Hepatic stellate cell (primary cell): ENCODE measurements at regions not wholly inside any gene's neighbourhood (a gene's known extent, or its start where the extent isn't known, plus 50 kb on each side); places are given as distances from the start of the nearest gene placed in this dataset.
"Not testable (repeated sequence)": the region's sequence is repeated elsewhere in the genome, so short reads cannot be mapped to it uniquely, and the experiment has no call there.

Experiments
- DNase-seq: peaks from one replicate; pipeline ENCODE4 v3.0.0; 2011; ENCODE audit warnings: low spot score

DNA sequence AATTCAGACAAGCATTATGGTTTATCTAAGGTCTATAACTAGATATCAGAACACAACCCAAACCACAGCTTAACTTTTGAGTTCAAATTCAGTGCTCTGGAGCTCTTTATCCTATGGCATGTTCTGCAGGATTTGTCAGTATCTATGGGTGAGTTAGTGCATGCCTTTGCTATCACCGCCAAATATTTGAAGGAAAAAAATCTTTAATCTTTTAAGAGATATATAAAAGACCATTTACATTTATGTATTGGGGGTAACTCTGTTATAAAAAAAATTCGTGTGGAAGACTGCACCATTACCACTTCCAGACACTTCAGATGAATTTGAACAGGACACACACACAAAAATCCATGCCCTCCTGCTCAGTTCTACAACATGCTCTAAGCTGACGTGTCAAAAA, 313.5 kb upstream of the CHORDC1 start:
- no peak for DNase-seq

DNA sequence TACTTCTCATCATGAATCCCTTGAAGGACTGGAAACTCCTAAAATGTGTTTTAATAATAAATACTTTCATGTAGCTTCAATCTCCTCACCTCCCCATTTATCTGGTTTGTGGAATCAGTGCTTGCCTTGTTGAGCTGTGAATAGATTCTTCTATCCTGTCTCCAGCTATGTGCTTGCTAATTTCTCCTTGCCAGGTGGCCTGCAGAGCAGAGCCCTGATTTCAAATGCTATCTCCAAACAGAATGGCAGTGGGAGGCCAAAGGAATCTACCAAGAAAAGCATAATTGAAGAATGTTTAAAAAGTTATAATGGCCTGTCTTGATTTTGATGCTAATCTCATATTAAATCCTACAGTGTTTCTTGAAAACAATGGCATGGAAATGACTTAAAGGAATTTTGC, 309.3 kb upstream of the CHORDC1 start:
- no peak for DNase-seq

DNA sequence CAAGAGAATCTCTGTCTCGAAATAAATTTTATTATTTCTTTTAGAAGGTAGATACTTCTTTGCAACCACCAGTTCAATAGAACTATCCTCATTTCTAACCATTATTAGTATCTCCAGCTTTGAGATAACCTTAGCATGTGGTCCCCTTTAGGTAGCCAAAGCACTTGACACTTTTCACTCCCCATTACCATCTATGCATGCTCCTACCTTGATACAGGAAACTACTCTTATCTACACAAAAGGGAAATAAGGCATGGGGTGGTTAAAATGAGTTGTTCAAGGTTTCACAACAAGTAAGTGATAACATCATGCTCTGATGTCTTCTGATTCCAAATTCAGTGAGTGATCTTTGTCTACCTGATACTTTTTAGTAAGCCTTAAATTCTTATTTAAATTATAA, 308.2 kb upstream of the CHORDC1 start:
- DNase-seq: no peak

DNA sequence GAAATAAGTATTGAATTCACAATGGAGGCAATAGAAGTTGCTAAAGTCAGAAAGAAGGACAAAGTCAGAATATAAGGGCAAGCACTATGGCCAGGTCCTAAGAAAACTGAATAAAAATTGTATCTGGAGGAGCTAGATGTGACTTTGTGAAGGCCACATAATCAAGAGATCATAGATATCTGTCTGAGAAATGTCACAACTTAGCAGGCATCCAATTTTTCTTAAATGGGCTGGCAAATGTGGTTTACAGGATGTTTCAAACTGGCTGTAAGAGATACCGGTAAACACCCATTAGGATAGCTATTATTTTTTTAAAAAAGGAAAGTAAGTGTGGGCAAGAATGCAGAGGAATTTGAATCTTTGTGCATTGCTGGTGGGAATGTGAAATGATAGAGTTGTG, 303.1 kb upstream of the CHORDC1 start:
- no peak for DNase-seq

DNA sequence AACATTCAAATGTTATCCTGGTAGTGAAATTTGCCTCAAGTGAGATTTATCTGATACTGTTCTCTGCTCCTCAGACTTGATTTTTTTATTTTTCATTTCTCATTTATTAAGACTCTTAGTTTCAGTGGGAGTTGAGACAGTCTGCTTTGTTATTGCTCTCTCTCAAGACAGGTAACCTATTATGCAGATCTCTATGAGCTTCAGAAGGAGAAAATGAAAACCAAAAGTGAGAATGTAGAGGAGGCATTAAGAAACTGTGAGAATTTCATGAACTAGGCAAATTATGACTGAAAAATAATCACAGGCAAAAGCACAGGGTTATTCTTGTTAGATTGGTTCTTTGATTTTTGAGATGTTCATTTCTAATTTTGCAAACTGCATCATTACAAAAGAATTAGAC, 290.0 kb upstream of the CHORDC1 start:
- DNase-seq: no peak

DNA sequence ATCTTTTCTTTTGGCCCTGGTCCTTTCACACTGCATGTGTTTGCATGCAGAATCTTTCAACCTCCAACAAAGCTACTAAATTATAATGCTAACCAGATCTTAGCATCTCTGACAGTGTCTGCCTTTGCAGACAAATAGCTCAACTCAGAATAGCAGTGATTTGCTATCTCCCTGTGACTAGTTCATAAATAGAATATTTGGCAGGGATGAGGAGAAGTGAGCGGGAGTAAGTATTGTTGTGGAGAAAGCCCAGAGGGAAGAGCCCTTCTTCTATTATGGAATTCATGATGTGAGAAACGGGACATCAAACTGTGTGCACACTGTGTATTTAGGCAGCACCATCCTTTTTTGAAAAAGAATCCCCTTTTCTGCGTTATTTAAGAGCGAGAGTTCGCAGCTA, 288.0 kb upstream of the CHORDC1 start:
- DNase-seq: no peak

DNA sequence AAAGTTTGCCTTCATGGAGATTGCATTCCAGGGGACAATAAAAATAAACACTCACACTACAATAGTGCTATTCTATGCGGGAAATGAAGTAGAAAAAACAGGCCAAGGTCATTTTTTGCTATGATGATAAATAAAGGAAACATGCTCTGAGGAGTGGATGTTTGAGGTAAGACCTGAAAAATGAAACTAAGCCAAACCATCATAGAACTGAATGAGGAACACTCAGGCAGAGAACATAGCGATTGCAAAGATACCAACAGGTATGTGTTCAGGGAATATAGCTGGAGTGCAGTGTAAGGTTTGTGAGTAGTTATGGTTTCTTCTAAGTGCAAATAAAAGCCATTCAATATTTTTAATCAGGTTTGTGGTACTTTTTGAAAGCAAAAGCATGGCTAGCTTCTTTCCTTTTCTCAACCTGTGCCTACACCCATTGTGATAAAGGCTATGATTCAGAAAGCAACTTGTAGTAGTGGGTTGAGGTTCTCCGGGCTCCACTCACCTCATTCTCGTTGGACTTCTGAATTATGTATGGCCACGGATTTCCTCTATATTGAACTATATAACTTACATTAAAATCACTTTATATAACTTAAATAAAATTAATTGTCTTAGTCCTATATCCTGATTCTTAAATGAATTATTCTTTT, 278.2 kb upstream of the CHORDC1 start:
- no peak for DNase-seq

DNA sequence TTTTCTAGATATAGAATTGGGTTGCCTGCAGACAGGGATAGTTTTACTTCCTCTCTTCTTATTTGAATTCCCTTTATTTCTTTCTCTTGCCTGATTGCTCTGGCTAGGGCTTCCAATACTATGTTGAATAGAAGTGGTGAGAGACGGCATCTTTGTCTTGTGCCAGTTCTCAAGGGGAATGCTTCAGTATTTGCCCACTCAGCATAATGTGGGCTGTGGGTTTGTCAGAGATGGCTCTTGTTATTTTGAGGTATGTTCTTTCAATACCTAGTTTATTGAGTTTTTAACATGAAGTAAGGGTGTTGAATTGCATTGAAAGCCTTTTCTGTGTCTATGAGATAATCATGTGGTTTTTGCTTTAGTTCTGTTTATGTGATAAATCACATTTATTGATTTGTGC, 273.9 kb upstream of the CHORDC1 start:
- DNase-seq: no peak

DNA sequence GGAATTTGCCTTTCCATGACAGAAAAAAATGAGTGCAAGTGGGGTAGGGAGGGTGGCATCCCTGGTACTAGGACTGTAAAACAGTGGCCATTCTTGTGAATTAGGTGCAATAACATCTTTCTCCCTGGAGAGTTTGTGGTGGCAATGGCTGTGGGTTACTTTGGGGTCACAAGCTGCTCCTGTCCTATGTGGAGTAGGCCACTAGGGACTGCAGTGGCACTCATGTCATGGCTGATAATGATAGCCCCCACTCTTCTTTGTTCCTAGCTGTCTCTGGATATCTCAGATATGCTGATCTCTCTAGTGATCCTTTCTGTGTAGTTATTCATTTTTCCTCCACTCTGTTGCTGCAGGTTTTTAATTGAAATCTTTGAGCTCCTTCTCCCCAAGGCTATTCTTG, 270.5 kb upstream of the CHORDC1 start:
- DNase-seq: no peak

DNA sequence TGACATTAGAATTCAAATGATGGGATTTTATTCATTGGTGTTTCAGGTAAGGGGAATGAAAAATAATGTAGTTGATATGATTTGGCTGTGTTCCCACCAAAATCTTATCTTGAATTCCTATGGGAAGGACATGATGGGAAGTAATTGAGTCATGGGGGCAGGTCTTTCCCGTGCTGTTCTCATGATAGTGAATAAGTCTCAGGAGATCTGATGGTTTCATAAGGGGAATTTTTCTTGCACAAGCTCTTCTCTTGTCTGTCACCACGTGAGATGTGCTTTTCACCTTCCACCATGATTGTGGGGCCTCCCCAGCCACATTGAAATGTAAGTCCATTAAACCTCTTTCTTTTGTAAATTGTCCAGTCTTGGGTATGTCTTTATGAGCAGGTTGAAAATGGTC, 268.6 kb upstream of the CHORDC1 start:
- DNase-seq: no peak

DNA sequence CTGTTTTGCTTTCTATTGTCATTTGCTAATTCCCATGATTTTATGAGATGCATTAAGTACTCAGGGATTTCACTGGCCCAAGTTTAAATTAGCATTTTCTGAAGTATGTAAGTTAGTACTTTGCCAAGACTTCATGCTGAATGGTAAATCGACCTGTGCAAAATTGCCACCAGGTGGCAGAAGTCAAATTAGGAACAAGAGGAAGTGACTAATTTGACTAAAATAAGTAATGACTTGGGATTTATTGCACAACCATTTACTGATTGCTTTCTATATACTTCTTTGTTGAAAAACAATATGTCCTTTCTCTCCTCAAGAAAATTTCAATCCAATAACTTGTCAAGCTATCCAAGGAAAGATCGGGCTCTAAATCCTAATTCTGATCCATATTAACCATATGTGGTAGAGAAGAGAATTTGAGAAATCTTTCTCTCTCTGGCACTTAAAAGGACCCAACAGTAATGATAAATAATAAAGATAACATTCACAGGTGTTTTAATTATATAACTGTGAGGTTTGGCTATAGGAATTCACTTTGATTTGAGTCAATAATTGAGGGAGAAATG, 253.7 kb upstream of the CHORDC1 start:
- DNase-seq: no peak

DNA sequence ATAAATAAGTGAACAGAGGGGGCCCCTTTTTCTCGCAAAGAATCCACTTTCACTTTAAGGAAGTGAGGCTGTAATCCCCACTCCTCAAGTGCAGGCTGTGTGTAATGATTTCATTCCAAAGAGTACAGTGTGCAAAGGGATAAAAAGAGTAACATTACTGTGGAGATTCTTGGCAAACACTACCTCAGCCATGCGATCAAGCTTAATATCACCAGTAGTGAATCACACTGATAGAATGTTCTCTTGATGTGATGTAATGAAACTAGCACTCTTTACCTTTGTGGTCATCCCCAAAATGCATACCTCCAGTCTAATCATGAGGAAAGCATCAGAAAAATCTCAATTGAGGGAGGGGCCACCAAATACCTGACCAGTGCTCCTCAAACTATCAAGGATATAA, 246.1 kb upstream of the CHORDC1 start:
- DNase-seq: no peak

DNA sequence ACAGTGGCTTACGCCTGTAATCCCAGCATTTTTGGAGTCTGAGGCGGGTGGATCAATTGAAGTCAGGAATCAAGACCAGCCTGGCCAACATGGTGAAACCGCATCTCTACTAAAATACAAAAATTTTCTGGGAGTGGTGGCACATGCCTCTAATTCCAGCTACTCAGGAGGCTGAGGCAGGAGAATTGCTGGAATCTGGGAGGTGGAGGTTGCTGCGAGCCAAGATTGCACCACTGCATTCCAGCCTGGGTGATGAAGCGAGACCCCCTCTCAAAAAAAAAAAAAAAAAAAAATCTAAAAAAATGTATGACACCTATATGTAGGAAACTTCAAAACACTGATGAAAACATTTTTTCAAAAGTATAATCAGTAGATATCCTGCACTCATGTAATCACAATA, 242.7 kb upstream of the CHORDC1 start:
- no peak for DNase-seq

DNA sequence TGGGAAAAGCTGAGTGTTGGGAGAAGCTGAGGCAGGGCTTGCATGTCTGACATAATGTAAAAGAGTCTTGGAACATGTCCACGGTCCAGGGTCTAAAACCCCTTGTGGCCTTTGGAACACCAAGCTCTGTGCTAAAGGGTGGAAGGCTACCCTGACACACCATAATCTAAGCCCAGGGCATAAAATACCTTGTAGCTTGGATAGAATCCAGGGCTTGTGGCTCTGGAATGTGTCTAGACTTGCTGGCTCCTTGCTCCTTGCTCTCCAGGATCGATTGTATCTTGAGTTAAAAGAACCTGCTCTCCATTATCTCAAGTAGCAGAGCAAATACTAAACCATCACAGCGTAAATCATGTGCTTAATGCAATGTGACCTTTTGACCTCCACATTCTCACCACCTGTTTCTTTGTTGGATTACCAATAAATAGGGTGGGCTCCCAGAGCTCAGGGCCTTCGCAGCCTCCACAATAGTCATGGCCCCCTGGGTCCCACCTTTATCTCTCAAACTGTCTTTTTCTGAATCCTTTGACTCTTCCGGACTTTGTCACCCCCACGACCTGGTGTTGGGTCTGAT, 232.6 kb upstream of the CHORDC1 start:
- not testable (repeated sequence) for DNase-seq

DNA sequence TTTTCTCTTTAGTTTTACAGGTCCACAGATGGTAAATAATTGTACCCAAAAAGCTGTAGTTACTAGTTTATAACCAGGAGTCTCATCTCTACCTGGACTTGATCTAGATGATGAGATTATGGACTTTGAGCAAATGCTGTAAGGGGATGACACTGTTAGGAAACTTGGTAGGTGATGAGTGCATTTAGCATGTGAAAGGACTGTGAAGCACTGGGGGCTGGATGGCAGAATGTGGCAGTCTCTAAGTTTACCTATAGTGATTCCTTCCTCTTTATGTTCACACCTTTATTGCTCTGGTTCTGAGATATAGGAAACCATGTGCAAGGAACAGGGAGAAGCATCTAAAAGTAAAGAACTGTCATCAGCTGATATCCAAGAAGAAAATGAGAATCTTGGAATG, 230.7 kb upstream of the CHORDC1 start:
- DNase-seq: no peak

DNA sequence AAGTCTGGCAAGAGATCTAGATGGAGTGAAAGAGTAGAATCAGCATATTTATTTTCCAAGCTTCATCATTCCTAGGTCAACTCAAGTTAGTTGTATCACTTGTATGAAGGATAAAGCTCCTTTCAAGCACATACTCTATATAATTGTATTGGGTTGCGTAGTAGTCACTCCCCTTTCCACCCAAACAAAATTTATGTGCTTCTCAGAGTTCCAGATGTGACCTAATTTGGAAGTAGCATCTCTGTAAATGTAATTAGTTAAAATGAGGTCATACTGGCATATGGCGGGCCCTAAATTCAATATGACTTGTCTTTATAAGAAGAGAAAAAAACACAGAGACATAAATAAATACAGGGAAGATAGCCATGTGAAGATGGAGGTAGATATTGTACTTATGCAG, 226.8 kb upstream of the CHORDC1 start:
- DNase-seq: no peak

DNA sequence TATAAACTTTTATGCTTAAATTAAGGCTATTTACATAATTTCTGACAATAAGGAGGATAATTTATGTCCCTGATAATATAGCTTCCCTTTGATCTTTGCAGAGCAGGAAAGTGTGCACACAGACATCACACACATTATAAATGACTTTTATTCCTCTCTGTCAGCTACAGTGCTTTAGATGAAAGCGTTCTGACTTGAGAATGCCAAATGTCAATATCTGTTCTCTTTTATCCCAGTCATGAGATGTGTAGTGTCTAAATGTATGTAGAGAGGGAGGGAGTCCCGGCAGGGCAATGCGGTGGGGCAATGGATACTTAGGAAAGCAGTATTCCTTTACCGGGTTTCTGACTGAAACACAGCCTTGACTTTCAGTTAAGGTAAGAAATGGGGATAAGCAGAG, 225.4 kb upstream of the CHORDC1 start:
- DNase-seq: no peak

DNA sequence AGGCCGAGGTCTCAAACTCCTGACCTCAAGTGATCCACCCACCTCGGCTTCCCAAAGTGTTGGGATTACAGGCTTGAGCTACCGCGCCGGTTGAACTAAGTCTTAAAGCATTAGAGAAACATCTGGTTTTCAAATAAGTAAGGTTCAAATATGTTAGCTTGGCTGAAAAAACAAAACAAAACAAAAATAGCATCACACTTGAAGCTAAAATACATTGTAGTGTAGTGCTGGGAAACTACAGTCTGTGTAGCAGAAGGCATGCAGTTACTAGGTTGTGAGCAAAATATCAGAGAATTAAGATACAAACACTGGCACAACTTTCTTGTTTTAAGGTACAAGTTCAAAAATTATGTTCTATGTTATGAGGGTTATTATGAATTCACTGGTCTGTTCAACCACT, 224.8 kb upstream of the CHORDC1 start:
- DNase-seq: no peak

DNA sequence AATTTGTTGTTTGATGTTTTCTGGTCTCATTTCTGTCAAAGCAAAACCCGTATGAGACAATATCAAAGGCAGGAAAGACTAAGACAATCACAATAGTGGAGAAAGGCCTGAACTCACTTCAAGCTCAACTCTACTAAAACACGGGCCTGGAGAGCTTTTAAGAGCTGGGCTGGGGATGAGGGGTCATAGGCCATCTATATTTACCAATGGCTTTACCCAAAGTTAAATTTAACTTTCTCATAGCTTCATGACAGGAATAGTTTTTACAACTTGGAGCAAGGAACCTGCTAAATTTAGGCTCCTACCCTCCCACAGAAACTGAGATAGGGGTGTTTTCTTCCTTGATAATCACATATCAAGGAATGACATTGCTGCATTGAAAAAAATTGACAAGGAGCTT, 223.4 kb upstream of the CHORDC1 start:
- DNase-seq: no peak

DNA sequence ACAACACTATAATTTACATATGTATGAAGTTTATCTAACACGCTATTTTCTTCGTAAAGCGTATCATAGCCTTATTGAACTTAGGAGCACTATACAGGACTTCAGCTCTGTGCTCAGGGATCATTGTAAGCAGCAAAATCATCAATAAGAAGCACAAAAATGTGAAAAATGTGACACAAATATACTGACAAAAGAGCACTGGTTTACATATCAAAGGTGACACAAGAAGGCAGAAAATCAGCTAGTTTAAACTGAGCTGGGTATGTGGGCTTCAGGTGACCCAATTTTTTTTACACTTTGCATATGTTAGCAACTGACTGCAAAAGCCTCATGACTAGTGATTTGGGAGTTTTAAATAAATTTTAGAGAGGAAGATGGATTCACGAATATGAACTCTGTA, 215.2 kb upstream of the CHORDC1 start:
- DNase-seq: no peak

DNA sequence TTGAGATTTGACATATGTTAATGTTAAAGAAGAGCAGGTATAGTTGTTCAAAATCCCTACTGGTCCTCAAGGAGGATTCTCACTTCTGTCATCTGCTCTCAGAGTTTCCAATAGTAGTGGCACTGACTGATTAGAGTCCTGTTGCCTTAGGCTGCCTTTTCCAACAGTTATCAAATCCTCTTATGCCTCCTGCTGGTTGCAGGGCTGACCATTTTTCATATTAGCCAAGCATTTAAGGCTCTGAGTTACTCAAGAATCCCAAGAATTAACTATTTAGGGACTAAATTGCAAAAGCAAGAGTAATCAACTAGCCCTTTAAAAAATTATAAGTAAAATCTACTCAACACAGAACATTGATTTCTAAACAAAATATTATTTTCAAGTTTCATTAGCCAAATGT, 212.0 kb upstream of the CHORDC1 start:
- DNase-seq: no peak

DNA sequence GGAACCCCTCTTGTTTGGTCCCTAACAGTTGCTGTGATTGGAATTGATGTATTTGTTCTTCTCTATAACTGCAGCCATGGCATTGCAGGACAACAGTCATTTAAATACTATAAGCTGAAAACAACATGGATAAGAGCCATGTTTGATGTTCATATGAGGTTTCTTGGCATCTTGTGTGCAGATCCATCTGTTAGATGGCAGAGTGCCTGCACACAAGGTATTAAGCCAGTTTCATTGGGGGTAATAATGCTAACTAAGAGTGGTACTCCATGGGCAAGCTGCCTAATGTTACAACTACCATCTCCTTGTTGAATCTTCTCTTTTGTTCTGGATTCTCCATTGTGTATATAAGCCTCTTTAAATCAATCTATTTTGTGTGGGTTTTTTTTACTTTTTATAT, 206.0 kb upstream of the CHORDC1 start:
- DNase-seq: no peak

DNA sequence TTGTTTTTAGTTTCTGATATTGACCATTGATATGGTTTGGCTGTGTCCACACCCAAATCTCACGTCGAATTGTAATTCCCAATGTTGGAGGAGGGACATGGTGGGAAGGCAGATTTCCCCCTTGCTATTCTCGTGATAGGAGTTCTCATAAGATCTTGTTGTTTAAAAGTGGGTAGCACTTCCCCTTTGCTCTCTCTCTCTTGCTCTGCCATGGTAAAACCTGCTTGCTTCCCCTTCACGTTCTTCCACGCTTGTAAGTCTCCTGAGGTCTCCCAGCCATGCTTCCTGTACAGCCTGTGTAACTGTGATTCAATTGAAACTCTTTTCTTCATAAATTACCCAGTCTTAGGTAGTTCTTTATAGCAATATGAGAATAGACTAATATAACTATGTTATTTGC, 203.6 kb upstream of the CHORDC1 start:
- DNase-seq: no peak

DNA sequence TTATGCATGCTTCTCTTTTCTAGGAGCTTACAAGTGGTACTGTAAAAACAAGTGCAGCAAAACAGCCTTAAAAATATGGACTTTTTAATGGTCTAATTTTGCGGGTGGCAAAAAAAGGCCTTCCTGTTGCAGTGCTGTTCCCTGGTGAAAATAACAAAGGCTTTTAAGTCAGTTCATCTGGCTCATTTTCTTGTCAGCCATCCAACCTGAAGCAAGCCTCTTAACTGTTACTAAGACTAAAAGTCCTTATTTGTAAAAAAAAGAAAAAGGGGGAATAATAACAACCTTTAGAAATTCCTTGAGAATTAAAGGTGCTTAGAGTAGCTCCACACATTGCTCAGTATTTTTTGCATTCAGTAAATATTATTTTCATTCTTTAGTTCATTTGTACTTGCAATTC, 200.5 kb upstream of the CHORDC1 start:
- no peak for DNase-seq
